GM20000 (cell line): ENCODE measurements at regions not wholly inside any gene's neighbourhood (a gene's known extent, or its start where the extent isn't known, plus 50 kb on each side); places are given as distances from the start of the nearest gene placed in this dataset.

ENCODE experiments used
- DNase-seq: peaks from one replicate; pipeline ENCODE4 v3.0.0; 2012; ENCODE audit warnings: low spot score
- CTCF ChIP-seq: IDR thresholded peaks from 2 replicates; pipeline ENCODE4 v1.5.1; 2012; ENCODE audit warnings: mild to moderate bottlenecking, control low read depth; ENCODE audit errors: extremely low read depth, missing control alignments

GRCh38 chr10:59004392-59004791, 172.1 kb upstream of the PHYHIPL start:
- DNase-seq, result no peak
- no peak for TF ChIP-seq CTCF

- TF ChIP-seq CTCF, result no peak
- no peak for DNase-seq
These were observed 169.7 kb upstream of the PHYHIPL start for GRCh38 chr10:59006511-59007306.

DNA sequence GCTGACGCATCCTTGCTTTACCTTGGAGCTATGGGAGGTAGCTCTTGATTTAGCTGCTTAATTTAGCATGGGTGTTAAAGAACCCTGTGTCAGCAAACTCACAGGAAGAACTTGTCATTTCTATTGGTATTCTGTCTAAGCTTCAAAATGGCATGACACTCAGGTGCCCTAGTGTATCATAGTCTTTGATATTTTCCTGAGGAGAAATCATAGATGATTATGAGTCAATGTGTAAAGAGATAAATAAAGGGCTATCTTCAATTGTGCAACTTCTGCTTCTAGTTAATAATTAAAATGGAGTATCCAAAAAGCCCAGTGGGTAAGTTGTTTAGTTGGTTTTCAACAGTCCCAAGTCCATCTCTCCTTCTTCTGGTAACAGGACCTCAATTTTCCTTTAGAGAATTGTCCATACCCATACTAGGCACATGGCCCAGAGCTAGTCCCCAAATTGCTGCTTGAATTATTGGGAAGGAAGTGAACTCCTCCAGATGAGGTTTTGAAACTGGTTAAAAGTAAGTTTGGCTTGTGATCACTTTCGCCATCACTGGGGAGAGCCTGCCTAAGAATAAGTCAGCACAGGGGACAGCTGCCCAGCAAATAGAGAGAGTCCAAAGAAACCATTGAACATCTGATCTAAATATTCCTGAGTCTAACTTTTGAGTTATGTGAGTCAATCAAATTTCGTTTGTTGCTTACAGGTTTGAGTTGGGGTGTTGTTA, 169.0 kb upstream of the PHYHIPL start:
- DNase-seq, result no peak
- no peak for TF ChIP-seq CTCF

GRCh38 chr10:59008452-59008851, 168.0 kb upstream of the PHYHIPL start:
- no peak for TF ChIP-seq CTCF
- DNase-seq, result no peak

- TF ChIP-seq CTCF, result no peak
- DNase-seq, result no peak
These were observed 164.3 kb upstream of the PHYHIPL start for GRCh38 chr10:59011972-59012632.

- no peak for TF ChIP-seq CTCF
- no peak for DNase-seq
These were observed 163.6 kb upstream of the PHYHIPL start for GRCh38 chr10:59012839-59013238.

- TF ChIP-seq CTCF, result no peak
- DNase-seq, result no peak
These were observed 160.4 kb upstream of the PHYHIPL start for GRCh38 chr10:59016043-59016442.
